ENCODE measurements at regions not wholly inside any gene's neighbourhood (a gene's known extent, or its start where the extent isn't known, plus 50 kb on each side); places are given as distances from the start of the nearest gene placed in this dataset.

GRCh38 chrX:38881066-38881465 is 79.8 kb downstream of the MID1IP1 start:
- DNase-seq (ENCODE audit: low read depth) = no peak
- Histone ChIP-seq H3K4me3 (ENCODE audit: low read depth, low read length) (no peak overlapping the region), H3K36me3 (ENCODE audit: control insufficient read depth, insufficient read depth, low read length) (no peaks in the 10 kb centered on the region), H3K27me3 (ENCODE audit: control insufficient read depth, insufficient read depth, low read length) (no peaks in the 10 kb centered on the region)
- FAIRE-seq = no peak
- no peak for TF ChIP-seq CTCF (IDR thresholded peaks at IDR 0.05; ENCODE audit: insufficient read depth, low read length, severe bottlenecking)

GRCh38 chrX:38881727-38882126 is 80.5 kb downstream of the MID1IP1 start:
- H3K4me3 ChIP-seq (ENCODE audit: low read depth, low read length) = no peak overlapping the region
- FAIRE-seq (peak; percentile 55), DNase-seq (ENCODE audit: low read depth) (no peak)
- no peaks in the 10 kb centered on the region for H3K36me3 ChIP-seq (ENCODE audit: control insufficient read depth, insufficient read depth, low read length)
- H3K27me3 ChIP-seq (ENCODE audit: control insufficient read depth, insufficient read depth, low read length) = no peaks in the 10 kb centered on the region
- no peak for TF ChIP-seq CTCF (IDR thresholded peaks at IDR 0.05; ENCODE audit: insufficient read depth, low read length, severe bottlenecking)

GRCh38 chrX:38882894-38883626 is 81.8 kb downstream of the MID1IP1 start:
- DNase-seq (ENCODE audit: low read depth) (peak; percentile 94), FAIRE-seq (peak; percentile 7)
- Histone ChIP-seq H3K4me3 (ENCODE audit: low read depth, low read length) (no peak overlapping the region), H3K36me3 (ENCODE audit: control insufficient read depth, insufficient read depth, low read length) (no peaks in the 10 kb centered on the region), H3K27me3 (ENCODE audit: control insufficient read depth, insufficient read depth, low read length) (no peaks in the 10 kb centered on the region)
- TF ChIP-seq CTCF (IDR thresholded peaks at IDR 0.05; ENCODE audit: insufficient read depth, low read length, severe bottlenecking) = no peak

- no peak for TF ChIP-seq CTCF (IDR thresholded peaks at IDR 0.05; ENCODE audit: insufficient read depth, low read length, severe bottlenecking)
- Histone ChIP-seq H3K4me3 (ENCODE audit: low read depth, low read length) (no peak overlapping the region), H3K27me3 (ENCODE audit: control insufficient read depth, insufficient read depth, low read length) (no peaks in the 10 kb centered on the region), H3K36me3 (ENCODE audit: control insufficient read depth, insufficient read depth, low read length) (no peaks in the 10 kb centered on the region)
- no peak for FAIRE-seq
- peak; percentile 66 for DNase-seq (ENCODE audit: low read depth)
Measured at GRCh38 chrX:38886112-38886511, 84.9 kb downstream of the MID1IP1 start.

GRCh38 chrX:38887222-38887621 is 86.0 kb downstream of the MID1IP1 start:
- FAIRE-seq (no peak), DNase-seq (ENCODE audit: low read depth) (no peak)
- Histone ChIP-seq H3K36me3 (ENCODE audit: control insufficient read depth, insufficient read depth, low read length) (no peaks in the 10 kb centered on the region), H3K4me3 (ENCODE audit: low read depth, low read length) (no peak overlapping the region), H3K27me3 (ENCODE audit: control insufficient read depth, insufficient read depth, low read length) (no peaks in the 10 kb centered on the region)
- TF ChIP-seq CTCF (IDR thresholded peaks at IDR 0.05; ENCODE audit: insufficient read depth, low read length, severe bottlenecking) = no peak

- Histone ChIP-seq H3K27me3 (ENCODE audit: control insufficient read depth, insufficient read depth, low read length) (no peaks in the 10 kb centered on the region), H3K4me3 (ENCODE audit: low read depth, low read length) (no peak overlapping the region), H3K36me3 (ENCODE audit: control insufficient read depth, insufficient read depth, low read length) (no peaks in the 10 kb centered on the region)
- no peak for FAIRE-seq
- no peak for TF ChIP-seq CTCF (IDR thresholded peaks at IDR 0.05; ENCODE audit: insufficient read depth, low read length, severe bottlenecking)
- DNase-seq (ENCODE audit: low read depth) = no peak
Measured at GRCh38 chrX:38890326-38890725, 89.1 kb downstream of the MID1IP1 start.
